ENCODE measurements at regions not wholly inside any gene's neighbourhood (a gene's known extent, or its start where the extent isn't known, plus 50 kb on each side); places are given as distances from the start of the nearest gene placed in this dataset.

GRCh38 chr3:180092889-180093288 lies 56.2 kb upstream of the PEX5L start:
- no peak for DNase-seq (ENCODE audit: low spot score)
- no peak overlapping the region for H3K27ac Mint-ChIP-seq
- H3K36me3 Mint-ChIP-seq: no peaks in the 10 kb centered on the region
- H3K27me3 Mint-ChIP-seq: no peaks in the 10 kb centered on the region
- H3K9me3 Mint-ChIP-seq: peaks cover 19% of the 10 kb centered on the region
- H3K4me3 Mint-ChIP-seq: no peak overlapping the region
- ATAC-seq: no peak
- no peaks in the 10 kb centered on the region for H3K4me1 Mint-ChIP-seq (ENCODE audit: low read depth in 2 of 2)

GRCh38 chr3:180093535-180093934 lies 56.8 kb upstream of the PEX5L start:
- Mint-ChIP-seq H3K27me3 (no peaks in the 10 kb centered on the region), H3K4me1 (ENCODE audit: low read depth in 2 of 2) (no peaks in the 10 kb centered on the region), H3K9me3 (peaks cover 19% of the 10 kb centered on the region), H3K4me3 (no peak overlapping the region), H3K36me3 (no peaks in the 10 kb centered on the region), H3K27ac (no peak overlapping the region)
- DNase-seq (ENCODE audit: low spot score) (no peak), ATAC-seq (no peak)

- ATAC-seq (no peak), DNase-seq (ENCODE audit: low spot score) (no peak)
- Mint-ChIP-seq H3K27me3 (no peaks in the 10 kb centered on the region), H3K27ac (no peak overlapping the region), H3K9me3 (peaks cover 11% of the 10 kb centered on the region), H3K36me3 (no peaks in the 10 kb centered on the region), H3K4me1 (ENCODE audit: low read depth in 2 of 2) (no peaks in the 10 kb centered on the region), H3K4me3 (no peak overlapping the region)
Measured at GRCh38 chr3:180097626-180098025, 60.9 kb upstream of the PEX5L start.

- ATAC-seq: no peak
- Mint-ChIP-seq H3K9me3 (peaks cover 11% of the 10 kb centered on the region), H3K4me3 (no peak overlapping the region), H3K27ac (no peak overlapping the region), H3K36me3 (no peaks in the 10 kb centered on the region), H3K4me1 (ENCODE audit: low read depth in 2 of 2) (no peaks in the 10 kb centered on the region), H3K27me3 (no peaks in the 10 kb centered on the region)
- DNase-seq (ENCODE audit: low spot score): no peak
Measured at GRCh38 chr3:180102134-180102533, 65.4 kb upstream of the PEX5L start.

GRCh38 chr3:180102604-180103003 lies 65.9 kb upstream of the PEX5L start:
- H3K9me3 Mint-ChIP-seq: peaks cover 11% of the 10 kb centered on the region
- no peaks in the 10 kb centered on the region for H3K4me1 Mint-ChIP-seq (ENCODE audit: low read depth in 2 of 2)
- DNase-seq (ENCODE audit: low spot score) (no peak), ATAC-seq (no peak)
- H3K36me3 Mint-ChIP-seq: no peaks in the 10 kb centered on the region
- no peaks in the 10 kb centered on the region for H3K27me3 Mint-ChIP-seq
- no peak overlapping the region for H3K4me3 Mint-ChIP-seq
- H3K27ac Mint-ChIP-seq: no peak overlapping the region

- ATAC-seq (no peak), DNase-seq (ENCODE audit: low spot score) (no peak)
- H3K4me3 Mint-ChIP-seq: no peak overlapping the region
- H3K27ac Mint-ChIP-seq: no peak overlapping the region
- H3K27me3 Mint-ChIP-seq: no peaks in the 10 kb centered on the region
- peaks cover under 1% of the 10 kb centered on the region for H3K9me3 Mint-ChIP-seq
- H3K4me1 Mint-ChIP-seq (ENCODE audit: low read depth in 2 of 2): no peaks in the 10 kb centered on the region
- H3K36me3 Mint-ChIP-seq: no peaks in the 10 kb centered on the region
Measured at GRCh38 chr3:180116203-180116602, 79.5 kb upstream of the PEX5L start.

GRCh38 chr3:180116658-180117057 lies 79.9 kb upstream of the PEX5L start:
- Mint-ChIP-seq H3K4me3 (no peak overlapping the region), H3K36me3 (no peaks in the 10 kb centered on the region), H3K27ac (no peak overlapping the region), H3K4me1 (ENCODE audit: low read depth in 2 of 2) (no peaks in the 10 kb centered on the region), H3K9me3 (peaks cover 4% of the 10 kb centered on the region), H3K27me3 (no peaks in the 10 kb centered on the region)
- ATAC-seq (no peak), DNase-seq (ENCODE audit: low spot score) (no peak)

GRCh38 chr3:180117381-180118163 lies 80.8 kb upstream of the PEX5L start:
- no peak for ATAC-seq
- H3K4me1 Mint-ChIP-seq (ENCODE audit: low read depth in 2 of 2): no peaks in the 10 kb centered on the region
- no peaks in the 10 kb centered on the region for H3K27me3 Mint-ChIP-seq
- no peak overlapping the region for H3K27ac Mint-ChIP-seq
- peaks cover 7% of the 10 kb centered on the region for H3K9me3 Mint-ChIP-seq
- no peaks in the 10 kb centered on the region for H3K36me3 Mint-ChIP-seq
- DNase-seq (ENCODE audit: low spot score): no peak
- no peak overlapping the region for H3K4me3 Mint-ChIP-seq

GRCh38 chr3:180119567-180119966 lies 82.8 kb upstream of the PEX5L start:
- H3K4me1 Mint-ChIP-seq (ENCODE audit: low read depth in 2 of 2): no peaks in the 10 kb centered on the region
- peaks cover 4% of the 10 kb centered on the region for H3K36me3 Mint-ChIP-seq
- no peaks in the 10 kb centered on the region for H3K27me3 Mint-ChIP-seq
- no peak for DNase-seq (ENCODE audit: low spot score)
- H3K27ac Mint-ChIP-seq: no peak overlapping the region
- no peak for ATAC-seq
- peaks cover 7% of the 10 kb centered on the region for H3K9me3 Mint-ChIP-seq
- H3K4me3 Mint-ChIP-seq: no peak overlapping the region

- H3K27ac Mint-ChIP-seq: no peak overlapping the region
- no peaks in the 10 kb centered on the region for H3K27me3 Mint-ChIP-seq
- H3K4me1 Mint-ChIP-seq (ENCODE audit: low read depth in 2 of 2): no peaks in the 10 kb centered on the region
- DNase-seq (ENCODE audit: low spot score) (no peak), ATAC-seq (no peak)
- peaks cover 4% of the 10 kb centered on the region for H3K36me3 Mint-ChIP-seq
- peaks cover 16% of the 10 kb centered on the region for H3K9me3 Mint-ChIP-seq
- H3K4me3 Mint-ChIP-seq: no peak overlapping the region
Measured at GRCh38 chr3:180123928-180124327, 87.2 kb upstream of the PEX5L start.

- H3K4me1 Mint-ChIP-seq (ENCODE audit: low read depth in 2 of 2): no peaks in the 10 kb centered on the region
- no peak for ATAC-seq
- no peak overlapping the region for H3K27ac Mint-ChIP-seq
- H3K9me3 Mint-ChIP-seq: peaks cover 19% of the 10 kb centered on the region
- DNase-seq (ENCODE audit: low spot score): no peak
- no peak overlapping the region for H3K4me3 Mint-ChIP-seq
- H3K36me3 Mint-ChIP-seq: no peaks in the 10 kb centered on the region
- no peaks in the 10 kb centered on the region for H3K27me3 Mint-ChIP-seq
Measured at GRCh38 chr3:180131169-180131568, 94.4 kb upstream of the PEX5L start.

- no peak for ATAC-seq
- no peak for DNase-seq (ENCODE audit: low spot score)
- H3K27ac Mint-ChIP-seq: no peak overlapping the region
- H3K4me1 Mint-ChIP-seq (ENCODE audit: low read depth in 2 of 2): no peaks in the 10 kb centered on the region
- no peaks in the 10 kb centered on the region for H3K27me3 Mint-ChIP-seq
- H3K4me3 Mint-ChIP-seq: no peak overlapping the region
- H3K9me3 Mint-ChIP-seq: peaks cover 6% of the 10 kb centered on the region
- no peaks in the 10 kb centered on the region for H3K36me3 Mint-ChIP-seq
Measured at GRCh38 chr3:180135101-180135500, 98.4 kb upstream of the PEX5L start.

GRCh38 chr3:180138871-180139270 lies 102.1 kb upstream of the PEX5L start:
- H3K36me3 Mint-ChIP-seq: no peaks in the 10 kb centered on the region
- no peak overlapping the region for H3K4me3 Mint-ChIP-seq
- ATAC-seq: no peak
- H3K9me3 Mint-ChIP-seq: peaks cover 14% of the 10 kb centered on the region
- no peak overlapping the region for H3K27ac Mint-ChIP-seq
- no peak for DNase-seq (ENCODE audit: low spot score)
- H3K27me3 Mint-ChIP-seq: no peaks in the 10 kb centered on the region
- no peaks in the 10 kb centered on the region for H3K4me1 Mint-ChIP-seq (ENCODE audit: low read depth in 2 of 2)

- H3K27ac Mint-ChIP-seq: no peak overlapping the region
- no peak overlapping the region for H3K4me3 Mint-ChIP-seq
- no peaks in the 10 kb centered on the region for H3K27me3 Mint-ChIP-seq
- peaks cover 14% of the 10 kb centered on the region for H3K9me3 Mint-ChIP-seq
- no peaks in the 10 kb centered on the region for H3K4me1 Mint-ChIP-seq (ENCODE audit: low read depth in 2 of 2)
- no peak for ATAC-seq
- no peaks in the 10 kb centered on the region for H3K36me3 Mint-ChIP-seq
- DNase-seq (ENCODE audit: low spot score): no peak
Measured at GRCh38 chr3:180142041-180142440, 105.3 kb upstream of the PEX5L start.

GRCh38 chr3:180142472-180142871 lies 105.7 kb upstream of the PEX5L start:
- H3K27me3 Mint-ChIP-seq: no peaks in the 10 kb centered on the region

More at GRCh38 chr3:180142472-180142871, 105.7 kb upstream of the PEX5L start:
- ATAC-seq (no peak), DNase-seq (ENCODE audit: low spot score) (no peak)
- Mint-ChIP-seq H3K4me1 (ENCODE audit: low read depth in 2 of 2) (no peaks in the 10 kb centered on the region), H3K27ac (no peak overlapping the region), H3K4me3 (no peak overlapping the region), H3K36me3 (no peaks in the 10 kb centered on the region), H3K9me3 (peaks cover 14% of the 10 kb centered on the region)
